Activated naive CD8-positive, alpha-beta T cell treated with anti-CD3 and anti-CD28 coated beads, Interleukin-2, amount 50 U/mL, for 24 hours (primary cell): ENCODE measurements at regions not wholly inside any gene's neighbourhood (a gene's known extent, or its start where the extent isn't known, plus 50 kb on each side); places are given as distances from the start of the nearest gene placed in this dataset.
"Not testable (repeated sequence)": the region's sequence is repeated elsewhere in the genome, so short reads cannot be mapped to it uniquely, and the experiment has no call there.

Source experiments
- ATAC-seq: fragments of 150-1000 bp; cut with Tn5 transposase; one replicate; pipeline ENCODE4 v1.10.0; 2021
- DNase-seq: peaks from one replicate; pipeline ENCODE4 v3.0.0; 2021
- H3K27ac Mint-ChIP-seq: one replicate; pipeline ENCODE4 v1.8.0; 2021; ENCODE audit warnings: mild to moderate bottlenecking, mixed read lengths
- H3K27me3 Mint-ChIP-seq: one replicate; pipeline ENCODE4 v1.8.0; 2021; ENCODE audit warnings: mixed read lengths
- H3K36me3 Mint-ChIP-seq: one replicate; pipeline ENCODE4 v1.8.0; 2021; ENCODE audit warnings: low read depth, mixed read lengths
- H3K4me1 Mint-ChIP-seq: one replicate; pipeline ENCODE4 v1.8.0; 2021; ENCODE audit warnings: mixed read lengths
- H3K4me3 Mint-ChIP-seq: one replicate; pipeline ENCODE4 v1.8.0; 2021; ENCODE audit warnings: mild to moderate bottlenecking, moderate library complexity, mixed read lengths
- H3K9me3 Mint-ChIP-seq: one replicate; pipeline ENCODE4 v1.8.0; 2021; ENCODE audit warnings: mixed read lengths

GRCh38 chr6:134814076-134814695, 135.7 kb downstream of the ALDH8A1 start:
- ATAC-seq (no peak), DNase-seq (no peak)
- no peak overlapping the region for H3K4me3 Mint-ChIP-seq
- H3K36me3 Mint-ChIP-seq, result no peaks in the 10 kb centered on the region
- H3K27me3 Mint-ChIP-seq, result no peaks in the 10 kb centered on the region
- no peaks in the 10 kb centered on the region for H3K9me3 Mint-ChIP-seq
- H3K27ac Mint-ChIP-seq, result no peak overlapping the region
- H3K4me1 Mint-ChIP-seq, result no peaks in the 10 kb centered on the region

GRCh38 chr6:134813146-134813545, 136.8 kb downstream of the ALDH8A1 start:
- no peaks in the 10 kb centered on the region for H3K36me3 Mint-ChIP-seq
- H3K4me3 Mint-ChIP-seq, result no peak overlapping the region
- DNase-seq, result no peak
- no peaks in the 10 kb centered on the region for H3K27me3 Mint-ChIP-seq
- H3K27ac Mint-ChIP-seq, result no peak overlapping the region
- ATAC-seq, result no peak
- no peaks in the 10 kb centered on the region for H3K9me3 Mint-ChIP-seq
- H3K4me1 Mint-ChIP-seq, result no peaks in the 10 kb centered on the region

- Mint-ChIP-seq H3K27me3 (no peaks in the 10 kb centered on the region), H3K36me3 (no peaks in the 10 kb centered on the region), H3K27ac (no peak overlapping the region), H3K4me3 (no peak overlapping the region), H3K4me1 (no peaks in the 10 kb centered on the region), H3K9me3 (no peaks in the 10 kb centered on the region)
- DNase-seq (no peak), ATAC-seq (no peak)
Measured at GRCh38 chr6:134810402-134810801, 139.5 kb downstream of the ALDH8A1 start.

GRCh38 chr6:134809130-134809529, 140.8 kb downstream of the ALDH8A1 start:
- H3K4me1 Mint-ChIP-seq, result no peaks in the 10 kb centered on the region
- DNase-seq, result no peak
- ATAC-seq, result no peak

GRCh38 chr6:134806180-134806798, 143.6 kb downstream of the ALDH8A1 start:
- ATAC-seq (no peak), DNase-seq (no peak)
- no peaks in the 10 kb centered on the region for H3K36me3 Mint-ChIP-seq
- H3K27me3 Mint-ChIP-seq, result no peaks in the 10 kb centered on the region
- H3K9me3 Mint-ChIP-seq, result no peaks in the 10 kb centered on the region
- H3K4me3 Mint-ChIP-seq, result no peak overlapping the region
- no peaks in the 10 kb centered on the region for H3K4me1 Mint-ChIP-seq
- no peak overlapping the region for H3K27ac Mint-ChIP-seq

More at GRCh38 chr6:134809130-134809529, 140.8 kb downstream of the ALDH8A1 start:
- Mint-ChIP-seq H3K27ac (no peak overlapping the region), H3K4me3 (no peak overlapping the region), H3K36me3 (no peaks in the 10 kb centered on the region), H3K27me3 (no peaks in the 10 kb centered on the region), H3K9me3 (no peaks in the 10 kb centered on the region)

- no peak for ATAC-seq
Measured at GRCh38 chr6:134805168-134805567, 144.7 kb downstream of the ALDH8A1 start.

GRCh38 chr6:134804311-134804710, 145.6 kb downstream of the ALDH8A1 start:
- not testable (repeated sequence) for H3K27me3 Mint-ChIP-seq, H3K4me1 Mint-ChIP-seq, H3K36me3 Mint-ChIP-seq, H3K9me3 Mint-ChIP-seq, ATAC-seq, H3K27ac Mint-ChIP-seq, H3K4me3 Mint-ChIP-seq, DNase-seq

More at GRCh38 chr6:134805168-134805567, 144.7 kb downstream of the ALDH8A1 start:
- H3K36me3 Mint-ChIP-seq, result no peaks in the 10 kb centered on the region
- H3K4me1 Mint-ChIP-seq, result no peaks in the 10 kb centered on the region
- no peak overlapping the region for H3K27ac Mint-ChIP-seq
- H3K4me3 Mint-ChIP-seq, result no peak overlapping the region
- H3K9me3 Mint-ChIP-seq, result no peaks in the 10 kb centered on the region
- no peak for DNase-seq
- H3K27me3 Mint-ChIP-seq, result no peaks in the 10 kb centered on the region

- Mint-ChIP-seq H3K4me3 (no peak overlapping the region), H3K27me3 (no peaks in the 10 kb centered on the region), H3K9me3 (no peaks in the 10 kb centered on the region), H3K36me3 (no peaks in the 10 kb centered on the region), H3K4me1 (no peaks in the 10 kb centered on the region), H3K27ac (no peak overlapping the region)
- DNase-seq (no peak), ATAC-seq (no peak)
Measured at GRCh38 chr6:134802426-134803058, 147.4 kb downstream of the ALDH8A1 start.

GRCh38 chr6:134797400-134798113, 152.3 kb downstream of the ALDH8A1 start:
- ATAC-seq (no peak), DNase-seq (no peak)
- Mint-ChIP-seq H3K27me3 (no peaks in the 10 kb centered on the region), H3K9me3 (no peaks in the 10 kb centered on the region), H3K36me3 (no peaks in the 10 kb centered on the region), H3K4me3 (no peak overlapping the region), H3K27ac (no peak overlapping the region), H3K4me1 (no peaks in the 10 kb centered on the region)

GRCh38 chr6:134795691-134796090, 154.2 kb downstream of the ALDH8A1 start:
- no peak for ATAC-seq
- H3K4me1 Mint-ChIP-seq, result no peaks in the 10 kb centered on the region

GRCh38 chr6:134795001-134795400, 154.9 kb downstream of the ALDH8A1 start:
- no peaks in the 10 kb centered on the region for H3K4me1 Mint-ChIP-seq
- DNase-seq (no peak), ATAC-seq (no peak)
- H3K27me3 Mint-ChIP-seq, result peaks cover 1% of the 10 kb centered on the region
- H3K36me3 Mint-ChIP-seq, result no peaks in the 10 kb centered on the region
- H3K9me3 Mint-ChIP-seq, result peaks cover 16% of the 10 kb centered on the region
- H3K27ac Mint-ChIP-seq, result no peak overlapping the region
- H3K4me3 Mint-ChIP-seq, result no peak overlapping the region

More at GRCh38 chr6:134795691-134796090, 154.2 kb downstream of the ALDH8A1 start:
- H3K27ac Mint-ChIP-seq, result no peak overlapping the region
- no peaks in the 10 kb centered on the region for H3K36me3 Mint-ChIP-seq
- H3K4me3 Mint-ChIP-seq, result no peak overlapping the region
- no peaks in the 10 kb centered on the region for H3K27me3 Mint-ChIP-seq
- H3K9me3 Mint-ChIP-seq, result peaks cover 12% of the 10 kb centered on the region
- DNase-seq, result no peak

GRCh38 chr6:134791243-134791843, 158.6 kb downstream of the ALDH8A1 start:
- not testable (repeated sequence) for H3K36me3 Mint-ChIP-seq, H3K27ac Mint-ChIP-seq, H3K27me3 Mint-ChIP-seq, ATAC-seq, H3K4me3 Mint-ChIP-seq, DNase-seq, H3K4me1 Mint-ChIP-seq
- peaks cover 16% of the 10 kb centered on the region for H3K9me3 Mint-ChIP-seq

- H3K27me3 Mint-ChIP-seq, result peaks cover 3% of the 10 kb centered on the region
- DNase-seq (no peak), ATAC-seq (no peak)
- H3K27ac Mint-ChIP-seq, result no peak overlapping the region
- H3K4me1 Mint-ChIP-seq, result no peaks in the 10 kb centered on the region
- H3K36me3 Mint-ChIP-seq, result no peaks in the 10 kb centered on the region
- no peak overlapping the region for H3K4me3 Mint-ChIP-seq
- H3K9me3 Mint-ChIP-seq, result peaks cover 16% of the 10 kb centered on the region
Measured at GRCh38 chr6:134787261-134787877, 162.5 kb downstream of the ALDH8A1 start.

- ATAC-seq (no peak), DNase-seq (no peak)
- H3K27me3 Mint-ChIP-seq, result peaks cover 2% of the 10 kb centered on the region
- peaks cover 5% of the 10 kb centered on the region for H3K9me3 Mint-ChIP-seq
- H3K27ac Mint-ChIP-seq, result no peak overlapping the region
- no peak overlapping the region for H3K4me3 Mint-ChIP-seq
- H3K4me1 Mint-ChIP-seq, result no peaks in the 10 kb centered on the region
- H3K36me3 Mint-ChIP-seq, result no peaks in the 10 kb centered on the region
Measured at GRCh38 chr6:134784336-134784735, 165.6 kb downstream of the ALDH8A1 start.
